Sigmoid colon (tissue), 4 donors: ENCODE measurements at regions not wholly inside any gene's neighbourhood (a gene's known extent, or its start where the extent isn't known, plus 50 kb on each side); places are given as distances from the start of the nearest gene placed in this dataset.

Experiments used
- EP300 ChIP-seq, 4 donors: sonication (generic); formaldehyde crosslinking; IDR thresholded peaks; one replicate each; pipeline ENCODE4 v1.6.1; 2017; ENCODE audit warnings: antibody characterized with exemption in 4 of 4
- POLR2A ChIP-seq, 2 donors: fragments of 450-650 bp; IDR thresholded peaks; one replicate each; pipeline ENCODE4 v1.6.1; 2016; ENCODE audit warnings: antibody characterized with exemption in 2 of 2, mild to moderate bottlenecking in 2 of 2, moderate library complexity in 2 of 2
- TF ChIP-seq, protein P1 (sequence below), 4 experiments: fragments of 450-650 bp in 3 of 4; fragments of 200-600 bp in 1 of 4; IDR thresholded peaks; one replicate each; pipeline ENCODE4 v1.5.1; 2016 to 2019; ENCODE audit warnings: antibody characterized with exemption in 4 of 4, mild to moderate bottlenecking in 3 of 4, moderate library complexity in 2 of 4

DNA sequence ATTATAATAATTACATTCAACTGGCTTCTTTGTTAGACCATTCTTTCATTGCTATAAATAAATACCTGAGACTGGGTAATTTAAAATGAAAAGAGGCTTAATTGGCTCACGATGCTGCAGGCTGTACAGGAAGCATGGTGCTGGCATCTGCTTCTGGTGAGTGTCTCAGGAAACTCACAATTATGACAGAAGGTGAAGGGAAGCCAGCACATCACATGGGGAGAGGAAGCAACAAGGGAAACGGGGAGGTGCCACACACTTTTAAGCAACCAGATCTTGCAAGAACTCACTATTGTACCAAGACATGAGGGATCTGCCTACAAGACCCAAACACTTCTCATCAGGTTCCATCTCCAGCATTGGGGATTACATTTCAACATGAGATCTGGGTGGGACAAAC lies 413.1 kb upstream of the ARRDC4 start:
- TF ChIP-seq, protein P1, sequence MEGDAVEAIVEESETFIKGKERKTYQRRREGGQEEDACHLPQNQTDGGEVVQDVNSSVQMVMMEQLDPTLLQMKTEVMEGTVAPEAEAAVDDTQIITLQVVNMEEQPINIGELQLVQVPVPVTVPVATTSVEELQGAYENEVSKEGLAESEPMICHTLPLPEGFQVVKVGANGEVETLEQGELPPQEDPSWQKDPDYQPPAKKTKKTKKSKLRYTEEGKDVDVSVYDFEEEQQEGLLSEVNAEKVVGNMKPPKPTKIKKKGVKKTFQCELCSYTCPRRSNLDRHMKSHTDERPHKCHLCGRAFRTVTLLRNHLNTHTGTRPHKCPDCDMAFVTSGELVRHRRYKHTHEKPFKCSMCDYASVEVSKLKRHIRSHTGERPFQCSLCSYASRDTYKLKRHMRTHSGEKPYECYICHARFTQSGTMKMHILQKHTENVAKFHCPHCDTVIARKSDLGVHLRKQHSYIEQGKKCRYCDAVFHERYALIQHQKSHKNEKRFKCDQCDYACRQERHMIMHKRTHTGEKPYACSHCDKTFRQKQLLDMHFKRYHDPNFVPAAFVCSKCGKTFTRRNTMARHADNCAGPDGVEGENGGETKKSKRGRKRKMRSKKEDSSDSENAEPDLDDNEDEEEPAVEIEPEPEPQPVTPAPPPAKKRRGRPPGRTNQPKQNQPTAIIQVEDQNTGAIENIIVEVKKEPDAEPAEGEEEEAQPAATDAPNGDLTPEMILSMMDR (IDR thresholded peaks at IDR 0.05) = no peak
- TF ChIP-seq EP300 (IDR thresholded peaks at IDR 0.05) (no peak), POLR2A (IDR thresholded peaks at IDR 0.05) (no peak)
